KMS-11 (cell line): ENCODE measurements at regions not wholly inside any gene's neighbourhood (a gene's known extent, or its start where the extent isn't known, plus 50 kb on each side); places are given as distances from the start of the nearest gene placed in this dataset.

Source experiments
- H2AFZ ChIP-seq: fragments of 200-600 bp; sonication (generic); 2 replicates; pipeline ENCODE4 v1.6.1; 2016; ENCODE audit warnings: antibody characterized with exemption, mixed run types, low read depth
- H3K27ac ChIP-seq: fragments of 200-600 bp; sonication (generic); 2 replicates; pipeline ENCODE4 v1.6.1; 2016; ENCODE audit warnings: mild to moderate bottlenecking, mixed run types
- H3K27me3 ChIP-seq: fragments of 200-600 bp; sonication (generic); 2 replicates; pipeline ENCODE4 v1.6.1; 2017; ENCODE audit warnings: mild to moderate bottlenecking, low read depth, mixed run types, moderate library complexity; ENCODE audit not compliant: insufficient read depth
- H3K36me3 ChIP-seq: fragments of 200-600 bp; sonication (generic); 2 replicates; pipeline ENCODE4 v1.6.1; 2017; ENCODE audit warnings: mild to moderate bottlenecking, mixed run types; ENCODE audit not compliant: insufficient read depth
- H3K4me1 ChIP-seq: fragments of 200-600 bp; sonication (generic); 2 replicates; pipeline ENCODE4 v1.6.1; 2016; ENCODE audit warnings: mild to moderate bottlenecking, low read depth, mixed run types; ENCODE audit not compliant: poor library complexity, severe bottlenecking
- H3K4me2 ChIP-seq: fragments of 200-600 bp; sonication (generic); 2 replicates; pipeline ENCODE4 v1.7.0; 2016; ENCODE audit warnings: mild to moderate bottlenecking, mixed run types
- H3K4me3 ChIP-seq: fragments of 200-600 bp; sonication (generic); IDR thresholded peaks from 2 replicates; pipeline ENCODE4 v1.6.1; 2017; ENCODE audit warnings: low read depth, low read length, mixed read lengths; ENCODE audit not compliant: insufficient read depth
- H3K79me2 ChIP-seq: fragments of 200-600 bp; sonication (generic); 2 replicates; pipeline ENCODE4 v1.6.1; 2016; ENCODE audit warnings: low read depth, mixed run types; ENCODE audit not compliant: insufficient read depth
- H3K9ac ChIP-seq: fragments of 200-600 bp; sonication (generic); 2 replicates; pipeline ENCODE4 v1.6.1; 2016; ENCODE audit warnings: mild to moderate bottlenecking, mixed run types
- H4K20me1 ChIP-seq: fragments of 200-600 bp; sonication (generic); 2 replicates; pipeline ENCODE4 v1.6.1; 2016; ENCODE audit warnings: mild to moderate bottlenecking, mixed run types; ENCODE audit not compliant: insufficient read depth
- TF ChIP-seq, protein P1 (sequence below): fragments of 200-600 bp; sonication (generic); conservative IDR thresholded peaks from 2 replicates; pipeline ENCODE4 v1.6.1; 2017; ENCODE audit warnings: low read depth, mild to moderate bottlenecking, antibody characterized with exemption, low read length, moderate library complexity, mixed read lengths

- no peak overlapping the region for H2AFZ ChIP-seq
- no peaks in the 10 kb centered on the region for H3K27me3 ChIP-seq
- H3K79me2 ChIP-seq: no peaks in the 10 kb centered on the region
- no peaks in the 10 kb centered on the region for H4K20me1 ChIP-seq
- H3K36me3 ChIP-seq: no peaks in the 10 kb centered on the region
- TF ChIP-seq, protein P1, sequence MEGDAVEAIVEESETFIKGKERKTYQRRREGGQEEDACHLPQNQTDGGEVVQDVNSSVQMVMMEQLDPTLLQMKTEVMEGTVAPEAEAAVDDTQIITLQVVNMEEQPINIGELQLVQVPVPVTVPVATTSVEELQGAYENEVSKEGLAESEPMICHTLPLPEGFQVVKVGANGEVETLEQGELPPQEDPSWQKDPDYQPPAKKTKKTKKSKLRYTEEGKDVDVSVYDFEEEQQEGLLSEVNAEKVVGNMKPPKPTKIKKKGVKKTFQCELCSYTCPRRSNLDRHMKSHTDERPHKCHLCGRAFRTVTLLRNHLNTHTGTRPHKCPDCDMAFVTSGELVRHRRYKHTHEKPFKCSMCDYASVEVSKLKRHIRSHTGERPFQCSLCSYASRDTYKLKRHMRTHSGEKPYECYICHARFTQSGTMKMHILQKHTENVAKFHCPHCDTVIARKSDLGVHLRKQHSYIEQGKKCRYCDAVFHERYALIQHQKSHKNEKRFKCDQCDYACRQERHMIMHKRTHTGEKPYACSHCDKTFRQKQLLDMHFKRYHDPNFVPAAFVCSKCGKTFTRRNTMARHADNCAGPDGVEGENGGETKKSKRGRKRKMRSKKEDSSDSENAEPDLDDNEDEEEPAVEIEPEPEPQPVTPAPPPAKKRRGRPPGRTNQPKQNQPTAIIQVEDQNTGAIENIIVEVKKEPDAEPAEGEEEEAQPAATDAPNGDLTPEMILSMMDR: no peak
- no peak overlapping the region for H3K27ac ChIP-seq
- H3K9ac ChIP-seq: no peak overlapping the region
- H3K4me2 ChIP-seq: no peak overlapping the region
- H3K4me1 ChIP-seq: no peaks in the 10 kb centered on the region
- no peak overlapping the region for H3K4me3 ChIP-seq
These were observed 102.9 kb upstream of the NFE2L3 start for GRCh38 chr7:26049081-26049480.

GRCh38 chr7:26051021-26051420 is 101.0 kb upstream of the NFE2L3 start:
- Histone ChIP-seq H4K20me1 (no peaks in the 10 kb centered on the region), H3K27ac (no peak overlapping the region), H3K36me3 (no peaks in the 10 kb centered on the region), H3K9ac (no peak overlapping the region), H2AFZ (no peak overlapping the region), H3K79me2 (no peaks in the 10 kb centered on the region), H3K4me1 (no peaks in the 10 kb centered on the region), H3K4me3 (no peak overlapping the region), H3K4me2 (no peak overlapping the region), H3K27me3 (no peaks in the 10 kb centered on the region)
- TF ChIP-seq, protein P1: no peak

GRCh38 chr7:26052706-26053105 is 99.3 kb upstream of the NFE2L3 start:
- Histone ChIP-seq H3K9ac (no peak overlapping the region), H3K79me2 (no peaks in the 10 kb centered on the region), H3K36me3 (no peaks in the 10 kb centered on the region), H3K27me3 (no peaks in the 10 kb centered on the region), H3K4me2 (no peak overlapping the region), H3K27ac (no peak overlapping the region), H3K4me1 (no peaks in the 10 kb centered on the region), H4K20me1 (no peaks in the 10 kb centered on the region), H2AFZ (no peak overlapping the region), H3K4me3 (no peak overlapping the region)
- TF ChIP-seq, protein P1: no peak

DNA sequence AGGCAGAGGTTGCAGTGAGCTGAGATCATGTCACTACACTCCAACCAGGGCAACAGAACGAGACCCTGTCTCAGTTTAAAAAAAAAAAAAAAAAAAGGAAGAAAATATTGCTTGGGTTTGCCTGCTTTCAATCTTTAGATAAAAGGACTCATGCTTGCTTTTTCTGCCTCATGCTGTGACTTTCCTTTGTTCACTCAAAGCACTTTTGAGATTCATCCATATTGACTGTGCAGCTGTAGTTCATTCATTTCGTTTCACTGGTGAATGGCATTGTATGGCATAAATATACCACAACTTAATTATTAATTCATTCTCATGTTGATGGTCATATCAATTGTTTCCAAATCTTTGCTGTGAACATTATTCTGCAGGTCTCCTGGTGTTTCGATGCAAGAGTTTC is 97.6 kb upstream of the NFE2L3 start:
- Histone ChIP-seq H4K20me1 (no peaks in the 10 kb centered on the region), H3K4me2 (no peak overlapping the region), H3K36me3 (no peaks in the 10 kb centered on the region), H2AFZ (no peak overlapping the region), H3K4me1 (no peaks in the 10 kb centered on the region), H3K27ac (no peak overlapping the region), H3K4me3 (no peak overlapping the region), H3K9ac (no peak overlapping the region), H3K27me3 (no peaks in the 10 kb centered on the region), H3K79me2 (no peaks in the 10 kb centered on the region)
- TF ChIP-seq, protein P1: no peak

DNA sequence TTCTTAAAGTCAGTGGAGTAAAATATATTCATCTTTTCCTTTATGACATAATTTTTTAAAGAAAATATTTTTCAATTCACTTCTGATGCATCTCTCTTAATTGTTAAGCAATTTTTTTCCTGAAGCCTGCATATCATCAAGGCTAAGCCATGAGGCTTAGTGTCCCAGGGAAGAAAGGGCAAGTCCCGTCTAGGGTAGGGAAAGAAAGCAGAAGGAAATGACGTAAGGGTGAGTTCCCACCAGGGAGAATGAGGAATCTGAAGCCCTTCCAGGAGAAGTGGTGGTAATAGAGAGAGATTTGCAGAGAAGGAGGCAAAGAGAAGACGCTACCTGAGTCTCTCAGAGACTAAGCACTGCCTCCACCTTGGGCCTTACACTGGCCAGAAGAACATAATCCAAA is 96.8 kb upstream of the NFE2L3 start:
- TF ChIP-seq, protein P1: no peak
- Histone ChIP-seq H3K27ac (no peak overlapping the region), H2AFZ (no peak overlapping the region), H3K79me2 (no peaks in the 10 kb centered on the region), H3K9ac (no peak overlapping the region), H3K4me2 (no peak overlapping the region), H3K27me3 (no peaks in the 10 kb centered on the region), H3K4me3 (no peak overlapping the region), H3K4me1 (no peaks in the 10 kb centered on the region), H3K36me3 (no peaks in the 10 kb centered on the region), H4K20me1 (no peaks in the 10 kb centered on the region)
